GM12874 (cell line): ENCODE measurements at regions not wholly inside any gene's neighbourhood (a gene's known extent, or its start where the extent isn't known, plus 50 kb on each side); places are given as distances from the start of the nearest gene placed in this dataset.

ENCODE experiments used
- CTCF ChIP-seq: IDR thresholded peaks from 2 replicates; pipeline ENCODE4 v1.5.1; 2011; ENCODE audit warnings: low read depth, mild to moderate bottlenecking, control low read depth, low read length, moderate library complexity; ENCODE audit not compliant: insufficient read depth

GRCh38 chr10:123259081-123259480 lies 104.9 kb downstream of the BUB3 start:
- no peak for TF ChIP-seq CTCF

- TF ChIP-seq CTCF: no peak
These were observed 105.6 kb downstream of the BUB3 start for GRCh38 chr10:123259791-123260190.

DNA sequence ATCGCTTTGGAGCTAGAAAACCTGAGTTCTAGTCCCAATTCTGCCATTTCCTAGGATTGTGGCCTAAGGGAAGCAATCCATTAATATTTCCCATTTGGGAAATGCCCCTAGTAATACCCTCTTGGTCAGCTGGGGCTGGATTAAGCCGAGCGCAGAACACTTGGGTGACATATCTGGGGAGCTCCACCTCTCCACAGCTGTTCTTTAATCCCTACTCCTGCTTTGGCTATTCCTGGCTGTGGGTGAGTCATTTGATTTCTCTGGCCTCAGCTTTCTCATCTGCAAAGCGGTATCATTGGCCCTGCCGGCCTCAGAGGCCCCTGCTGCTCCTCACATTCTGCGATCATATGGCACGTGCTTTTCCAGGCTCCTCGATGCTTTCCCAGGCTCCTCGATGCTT lies 108.3 kb downstream of the BUB3 start:
- TF ChIP-seq CTCF: no peak

DNA sequence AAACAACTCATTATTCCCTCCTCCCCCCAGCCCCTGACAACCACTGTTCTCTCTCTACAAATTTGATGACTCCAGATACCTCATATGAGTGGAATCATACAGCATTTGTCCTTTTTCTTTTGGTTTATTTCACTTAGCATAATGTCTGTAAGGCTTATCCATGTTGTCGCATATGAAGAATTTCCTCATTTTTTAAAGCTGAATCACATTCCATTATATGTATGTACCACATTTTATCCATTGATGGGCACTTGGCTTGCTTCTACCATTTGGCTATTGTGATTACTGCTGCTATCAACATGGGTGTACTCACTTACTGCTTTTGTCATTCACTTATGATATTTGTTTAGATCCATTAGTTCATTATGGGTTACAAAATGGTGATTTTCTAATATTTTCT lies 112.8 kb downstream of the BUB3 start:
- no peak for TF ChIP-seq CTCF

GRCh38 chr10:123269017-123269552 lies 114.9 kb downstream of the BUB3 start:
- no peak for TF ChIP-seq CTCF

DNA sequence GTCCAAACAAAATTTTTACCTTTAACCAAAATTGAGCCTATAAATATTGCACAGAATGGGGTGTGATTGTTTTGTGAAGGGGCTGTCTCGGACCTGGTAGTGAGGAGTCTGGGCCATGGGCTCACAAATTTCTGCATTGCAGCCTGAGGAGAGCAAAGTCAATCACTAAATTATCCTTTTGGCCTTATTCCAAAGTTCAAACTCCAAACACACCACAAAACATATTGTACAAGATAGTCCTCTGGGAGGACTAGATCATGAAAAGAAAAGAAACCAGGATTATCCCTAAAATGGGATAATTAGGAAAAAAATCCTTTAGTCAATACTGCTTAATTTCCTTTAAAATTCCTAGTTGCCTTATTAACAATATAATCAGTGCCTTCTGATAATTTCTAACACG lies 115.5 kb downstream of the BUB3 start:
- no peak for TF ChIP-seq CTCF

- no peak for TF ChIP-seq CTCF
These were observed 116.0 kb downstream of the BUB3 start for GRCh38 chr10:123270221-123270620.
